Mucosa of rectum (tissue), 2 donors: ENCODE measurements at regions not wholly inside any gene's neighbourhood (a gene's known extent, or its start where the extent isn't known, plus 50 kb on each side); places are given as distances from the start of the nearest gene placed in this dataset.

Experiments
- H3K27ac ChIP-seq, 2 donors: one replicate each; pipeline ENCODE4 v1.7.0; 2013; ENCODE audit warnings: inconsistent platforms in 2 of 2, low read depth in 2 of 2, low read length in 2 of 2
- H3K27me3 ChIP-seq, 2 donors: one replicate each; pipeline ENCODE4 v1.7.0; 2013; ENCODE audit warnings: low read length in 2 of 2; ENCODE audit not compliant: control insufficient read depth in 2 of 2, insufficient read depth in 2 of 2
- H3K36me3 ChIP-seq, 2 donors: one replicate each; pipeline ENCODE4 v1.7.0; 2013; ENCODE audit warnings: low read length in 2 of 2; ENCODE audit not compliant: control insufficient read depth in 2 of 2, insufficient read depth in 2 of 2
- H3K4me1 ChIP-seq, 2 donors: one replicate each; pipeline ENCODE4 v1.7.0; 2013; ENCODE audit warnings: low read length in 2 of 2, mild to moderate bottlenecking in 1 of 2; ENCODE audit not compliant: control insufficient read depth in 2 of 2, insufficient read depth in 2 of 2
- H3K4me3 ChIP-seq, 2 donors: one replicate each; pipeline ENCODE4 v1.7.0; 2013; ENCODE audit warnings: low read length in 2 of 2
- H3K9ac ChIP-seq, 2 donors: one replicate each; pipeline ENCODE4 v1.7.0; 2013; ENCODE audit warnings: low read length in 2 of 2, low read depth in 1 of 2, mild to moderate bottlenecking in 1 of 2
- H3K9me3 ChIP-seq, 2 donors: one replicate each; pipeline ENCODE4 v1.7.0; 2013; ENCODE audit warnings: low read length in 2 of 2; ENCODE audit not compliant: control insufficient read depth in 2 of 2
- donor health status: healthy.
- donor health status: Normal muscosa, but diverticular disease.

GRCh38 chr20:39935901-39936300 lies 753.1 kb downstream of the MAFB start:
- Histone ChIP-seq H3K4me1 (no peaks in the 10 kb centered on the region), H3K36me3 (no peaks in the 10 kb centered on the region), H3K27me3 (no peaks in the 10 kb centered on the region), H3K27ac (no peak overlapping the region), H3K4me3 (no peak overlapping the region), H3K9me3 (no peaks in the 10 kb centered on the region), H3K9ac (no peak overlapping the region)

- no peak overlapping the region for H3K9ac ChIP-seq
- H3K27me3 ChIP-seq = no peaks in the 10 kb centered on the region
- no peaks in the 10 kb centered on the region for H3K4me1 ChIP-seq
- no peaks in the 10 kb centered on the region for H3K9me3 ChIP-seq
- H3K27ac ChIP-seq = no peak overlapping the region
- H3K4me3 ChIP-seq = no peak overlapping the region
- H3K36me3 ChIP-seq = no peaks in the 10 kb centered on the region
Observed at GRCh38 chr20:39916236-39916765, 772.7 kb downstream of the MAFB start.

GRCh38 chr20:39913274-39913673 lies 775.8 kb downstream of the MAFB start:
- no peak overlapping the region for H3K4me3 ChIP-seq

GRCh38 chr20:39911497-39911896 lies 777.5 kb downstream of the MAFB start:
- Histone ChIP-seq H3K4me1 (no peaks in the 10 kb centered on the region), H3K27me3 (no peaks in the 10 kb centered on the region), H3K4me3 (no peak overlapping the region), H3K27ac (no peak overlapping the region), H3K36me3 (no peaks in the 10 kb centered on the region), H3K9me3 (no peaks in the 10 kb centered on the region), H3K9ac (no peak overlapping the region)

More at GRCh38 chr20:39913274-39913673, 775.8 kb downstream of the MAFB start:
- Histone ChIP-seq H3K27me3 (no peaks in the 10 kb centered on the region), H3K36me3 (no peaks in the 10 kb centered on the region), H3K27ac (no peak overlapping the region), H3K9ac (no peak overlapping the region), H3K4me1 (no peaks in the 10 kb centered on the region), H3K9me3 (no peaks in the 10 kb centered on the region)

GRCh38 chr20:39910536-39910935 lies 778.5 kb downstream of the MAFB start:
- Histone ChIP-seq H3K4me3 (no peak overlapping the region), H3K27me3 (no peaks in the 10 kb centered on the region), H3K9me3 (no peaks in the 10 kb centered on the region), H3K9ac (no peak overlapping the region), H3K36me3 (no peaks in the 10 kb centered on the region), H3K4me1 (no peaks in the 10 kb centered on the region), H3K27ac (no peak overlapping the region)

- no peak overlapping the region for H3K9ac ChIP-seq
- H3K4me1 ChIP-seq = no peaks in the 10 kb centered on the region
- no peaks in the 10 kb centered on the region for H3K9me3 ChIP-seq
- H3K36me3 ChIP-seq = no peaks in the 10 kb centered on the region
- H3K4me3 ChIP-seq = no peak overlapping the region
- no peak overlapping the region for H3K27ac ChIP-seq
- no peaks in the 10 kb centered on the region for H3K27me3 ChIP-seq
Observed at GRCh38 chr20:39909447-39909846, 779.6 kb downstream of the MAFB start.

GRCh38 chr20:39904476-39905112 lies 784.4 kb downstream of the MAFB start:
- no peaks in the 10 kb centered on the region for H3K4me1 ChIP-seq
- H3K9ac ChIP-seq = no peak overlapping the region
- no peaks in the 10 kb centered on the region for H3K27me3 ChIP-seq
- H3K9me3 ChIP-seq = no peaks in the 10 kb centered on the region
- no peak overlapping the region for H3K4me3 ChIP-seq
- H3K36me3 ChIP-seq = no peaks in the 10 kb centered on the region
- H3K27ac ChIP-seq = no peak overlapping the region

GRCh38 chr20:39903806-39904465 lies 785.1 kb downstream of the MAFB start:
- H3K4me1 ChIP-seq = no peaks in the 10 kb centered on the region
- H3K9ac ChIP-seq = no peak overlapping the region
- no peak overlapping the region for H3K4me3 ChIP-seq
- no peaks in the 10 kb centered on the region for H3K36me3 ChIP-seq
- no peaks in the 10 kb centered on the region for H3K9me3 ChIP-seq
- H3K27ac ChIP-seq = no peak overlapping the region
- no peaks in the 10 kb centered on the region for H3K27me3 ChIP-seq

GRCh38 chr20:39899881-39900280 lies 789.2 kb downstream of the MAFB start:
- no peak overlapping the region for H3K27ac ChIP-seq

GRCh38 chr20:39898467-39898852 lies 790.6 kb downstream of the MAFB start:
- Histone ChIP-seq H3K36me3 (no peaks in the 10 kb centered on the region), H3K4me3 (no peak overlapping the region), H3K4me1 (no peaks in the 10 kb centered on the region), H3K9ac (no peak overlapping the region), H3K9me3 (no peaks in the 10 kb centered on the region), H3K27ac (no peak overlapping the region), H3K27me3 (no peaks in the 10 kb centered on the region)

More at GRCh38 chr20:39899881-39900280, 789.2 kb downstream of the MAFB start:
- Histone ChIP-seq H3K9me3 (no peaks in the 10 kb centered on the region), H3K4me1 (no peaks in the 10 kb centered on the region), H3K9ac (no peak overlapping the region), H3K36me3 (no peaks in the 10 kb centered on the region), H3K27me3 (no peaks in the 10 kb centered on the region), H3K4me3 (no peak overlapping the region)
